GM19238 (cell line): ENCODE measurements at regions not wholly inside any gene's neighbourhood (a gene's known extent, or its start where the extent isn't known, plus 50 kb on each side); places are given as distances from the start of the nearest gene placed in this dataset.
"Not testable (repeated sequence)": the region's sequence is repeated elsewhere in the genome, so short reads cannot be mapped to it uniquely, and the experiment has no call there.

Source experiments
- DNase-seq: peaks from one replicate; pipeline ENCODE4 v3.0.0; 2011; ENCODE audit warnings: low spot score; ENCODE audit not compliant: insufficient read length

GRCh38 chr13:70798385-70798784 lies 690.1 kb upstream of the KLHL1 start:
- no peak for DNase-seq

DNA sequence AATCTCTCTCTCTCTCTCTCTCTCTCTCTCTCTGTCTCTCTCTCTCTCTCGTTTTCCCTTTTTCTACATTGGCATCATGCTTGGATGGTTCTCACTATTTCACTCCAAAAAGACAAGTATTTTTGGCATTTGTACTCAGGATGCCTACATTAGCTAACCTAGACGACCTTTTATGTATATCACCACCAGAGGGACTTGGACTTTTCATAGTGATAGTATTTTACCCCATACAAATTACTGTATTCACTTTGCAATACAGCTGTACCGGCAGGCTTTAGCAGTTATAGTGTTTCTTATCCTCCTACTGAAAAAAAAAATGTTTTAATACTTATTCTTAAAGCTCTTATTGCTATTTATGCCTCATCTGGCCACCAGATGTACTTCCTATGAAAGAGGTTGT lies 687.2 kb upstream of the KLHL1 start:
- DNase-seq, result no peak

- DNase-seq, result no peak
These were observed 683.9 kb upstream of the KLHL1 start for GRCh38 chr13:70792121-70792520.

DNA sequence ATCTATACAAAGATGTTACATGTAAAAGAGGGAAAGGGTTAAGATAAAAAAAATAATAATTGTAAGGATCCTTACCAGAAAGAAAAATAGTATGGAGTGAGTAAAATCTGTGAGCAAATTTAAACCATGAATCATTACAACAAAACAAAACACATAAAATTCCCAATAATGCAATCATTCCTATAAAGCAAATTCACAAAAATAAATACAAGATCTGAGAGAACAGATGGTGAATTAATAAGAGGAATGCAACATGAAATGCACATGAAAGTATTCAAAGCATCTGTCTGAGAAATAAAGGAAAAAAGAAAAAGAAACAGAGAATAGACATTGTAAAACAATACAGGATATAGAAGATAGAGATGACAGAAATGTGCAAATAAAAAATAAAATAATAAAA lies 681.5 kb upstream of the KLHL1 start:
- DNase-seq, result no peak

DNA sequence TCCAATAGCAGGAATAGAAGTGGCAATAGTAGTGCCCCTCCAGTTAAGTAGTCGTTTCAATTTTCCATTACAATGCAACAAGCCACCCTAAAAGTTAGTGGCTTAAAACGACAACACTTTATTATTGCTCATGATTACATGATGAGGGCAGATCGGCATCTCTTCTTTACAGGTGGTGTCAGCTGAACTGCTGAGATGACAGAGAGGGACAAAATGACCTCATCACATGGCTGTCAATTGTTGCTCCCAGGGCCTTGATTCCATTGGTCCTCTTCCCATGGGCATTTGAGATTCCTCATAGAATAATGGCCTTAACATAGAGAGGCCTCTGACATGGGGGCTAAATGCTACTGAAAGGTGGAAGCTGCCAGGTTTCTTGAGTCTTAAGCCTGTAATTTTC lies 679.8 kb upstream of the KLHL1 start:
- DNase-seq, result no peak

- no peak for DNase-seq
These were observed 676.1 kb upstream of the KLHL1 start for GRCh38 chr13:70784207-70784989.

- DNase-seq, result no peak
These were observed 661.6 kb upstream of the KLHL1 start for GRCh38 chr13:70769817-70770216.

DNA sequence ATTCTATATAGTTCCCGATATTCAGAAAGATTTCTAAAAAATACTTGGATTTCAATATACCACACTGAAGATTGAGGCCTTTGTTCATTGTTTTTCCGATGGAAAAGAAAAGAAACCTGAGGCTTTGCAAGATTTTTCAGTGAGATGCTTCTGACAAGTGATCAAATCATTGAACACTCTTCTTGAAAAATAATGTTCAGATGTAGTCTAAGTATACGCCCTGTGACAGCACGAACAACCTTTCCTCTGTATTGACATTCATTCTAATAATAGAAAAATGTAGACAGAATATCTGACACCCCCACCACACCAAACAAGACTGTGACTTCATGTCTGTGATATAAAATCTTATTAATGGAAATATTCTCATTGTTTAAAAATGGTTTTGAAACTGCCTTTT lies 650.7 kb upstream of the KLHL1 start:
- no peak for DNase-seq

DNA sequence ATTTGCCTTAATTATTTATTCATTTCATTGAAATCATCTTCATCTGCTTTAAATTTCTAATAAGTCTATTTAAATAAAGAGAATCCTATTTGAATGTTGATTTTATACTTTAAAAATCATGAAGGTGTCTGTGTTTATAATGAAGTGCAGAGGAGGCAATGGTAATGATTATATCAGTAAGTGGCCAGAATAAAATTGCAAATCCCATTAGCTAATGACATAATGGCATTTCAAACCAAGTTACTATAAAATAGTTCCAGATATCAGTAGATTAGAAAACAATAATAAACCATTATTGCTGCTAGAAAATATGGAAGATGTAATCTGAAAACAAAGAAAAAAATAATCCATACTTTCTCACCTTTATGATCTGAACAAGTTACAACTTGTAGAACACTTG lies 647.8 kb upstream of the KLHL1 start:
- no peak for DNase-seq

DNA sequence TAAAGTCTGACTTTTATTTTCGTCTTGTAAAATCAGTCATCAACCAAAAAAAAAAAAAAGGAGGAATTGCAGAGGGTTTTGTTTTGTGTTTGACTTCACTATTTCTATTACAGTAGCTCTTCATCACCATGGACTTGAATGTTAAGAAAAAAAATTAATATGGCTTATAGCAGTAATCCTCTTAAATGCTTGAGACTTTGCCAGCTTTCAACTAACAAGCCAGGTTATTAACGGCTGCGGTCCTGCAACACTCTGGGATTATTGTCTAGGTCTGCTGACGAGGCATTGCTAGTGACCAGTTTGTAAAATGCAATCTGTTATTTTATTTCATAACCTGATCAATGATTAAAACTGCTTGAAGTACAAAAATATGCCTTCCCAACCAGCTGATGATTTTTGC lies 647.2 kb upstream of the KLHL1 start:
- no peak for DNase-seq

- no peak for DNase-seq
These were observed 639.0 kb upstream of the KLHL1 start for GRCh38 chr13:70747262-70747661.

DNA sequence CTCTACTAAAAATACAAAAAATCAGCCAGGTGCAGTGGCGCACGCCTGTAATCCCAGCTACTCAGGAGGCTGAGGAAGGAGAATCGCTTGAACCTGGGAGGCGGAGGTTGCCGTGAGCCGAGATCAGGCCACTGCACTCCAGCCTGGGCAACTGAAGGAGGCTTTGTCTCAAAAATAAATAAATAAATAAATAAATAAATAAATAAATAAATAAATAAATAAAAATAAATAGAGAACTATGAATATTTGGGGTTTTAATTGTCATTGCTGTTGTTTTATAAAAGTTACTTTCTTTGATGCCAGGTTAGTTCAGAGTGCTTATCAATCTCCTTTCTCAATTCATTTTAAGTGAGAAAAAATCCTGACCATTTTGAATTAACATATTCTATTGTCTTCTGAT lies 638.2 kb upstream of the KLHL1 start:
- DNase-seq, result not testable (repeated sequence)

GRCh38 chr13:70736622-70737317 lies 628.5 kb upstream of the KLHL1 start:
- no peak for DNase-seq

- DNase-seq, result no peak
These were observed 624.4 kb upstream of the KLHL1 start for GRCh38 chr13:70732611-70733010.

DNA sequence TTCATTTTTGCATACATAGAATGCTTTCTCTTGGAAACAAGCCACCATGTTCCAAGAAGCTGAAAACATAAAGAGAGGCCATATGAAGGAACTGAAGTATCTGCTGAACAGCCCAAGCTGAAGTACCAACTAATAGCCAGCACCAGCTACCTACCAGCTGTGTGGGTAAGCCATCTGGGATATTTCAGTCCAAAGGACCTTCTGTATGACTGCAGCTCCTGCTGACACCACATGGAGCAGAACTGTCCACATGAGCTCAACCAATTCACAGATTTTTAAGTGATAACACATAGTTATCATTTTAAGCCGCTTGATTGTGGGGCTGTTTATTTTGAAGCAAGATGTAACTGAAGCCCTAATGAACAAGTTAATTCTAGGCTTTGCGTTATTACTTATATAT lies 621.1 kb upstream of the KLHL1 start:
- DNase-seq, result no peak

DNA sequence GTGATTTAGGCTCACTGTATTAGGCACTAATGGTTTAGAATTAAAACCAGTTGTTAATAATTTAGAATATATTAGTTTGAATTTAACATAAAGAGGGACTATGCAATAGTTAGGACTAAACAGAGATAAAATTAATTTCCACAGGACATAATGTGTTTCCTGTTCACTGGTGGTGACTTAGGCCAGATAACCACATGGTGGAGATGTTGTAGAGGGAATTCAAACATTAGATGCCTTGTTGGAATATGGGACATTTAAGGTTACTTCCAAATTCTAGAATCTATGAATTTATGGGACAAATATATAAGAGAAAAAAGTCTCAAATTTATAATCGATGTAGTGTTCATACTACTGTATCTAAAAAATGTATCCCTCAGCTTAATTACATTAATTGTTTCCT lies 615.5 kb upstream of the KLHL1 start:
- no peak for DNase-seq

DNA sequence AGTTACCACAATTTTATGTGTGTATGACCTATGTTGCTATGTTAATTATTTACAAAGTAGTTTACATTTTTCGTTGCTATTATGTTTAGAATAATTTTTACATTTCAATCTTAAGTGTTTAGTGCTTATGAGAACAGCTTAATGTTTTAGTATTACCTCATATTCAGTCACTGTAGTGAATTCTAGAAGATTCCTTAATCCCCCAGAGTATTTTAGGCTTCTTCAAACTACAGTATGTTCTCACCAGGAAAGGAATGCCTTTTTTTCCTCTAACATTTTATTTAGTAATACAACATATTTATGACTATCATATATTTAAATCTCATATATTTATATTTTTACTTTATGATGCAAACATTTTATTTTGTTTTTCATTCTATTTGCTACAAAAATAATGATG lies 612.1 kb upstream of the KLHL1 start:
- DNase-seq, result no peak

- DNase-seq, result no peak
These were observed 606.7 kb upstream of the KLHL1 start for GRCh38 chr13:70714993-70715392.

- no peak for DNase-seq
These were observed 600.5 kb upstream of the KLHL1 start for GRCh38 chr13:70708775-70709174.

DNA sequence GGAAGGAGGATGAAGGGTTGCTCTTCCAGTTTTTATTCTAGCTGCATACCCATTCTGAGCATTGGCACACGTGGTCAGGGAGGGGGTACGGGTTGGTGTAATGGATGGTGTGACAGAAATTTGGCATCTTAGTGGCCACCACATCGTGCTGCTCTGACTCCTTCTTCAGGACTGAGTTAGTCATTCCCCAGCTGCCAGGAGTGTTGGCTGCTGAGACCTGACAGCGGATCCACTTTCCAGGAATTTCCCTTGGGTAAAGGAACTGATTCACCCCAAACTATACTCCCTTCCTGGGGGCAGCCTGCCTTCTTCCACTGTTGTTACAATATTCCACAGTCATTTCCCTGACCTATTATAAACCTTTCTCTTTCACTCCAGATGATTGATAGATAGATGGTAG lies 595.5 kb upstream of the KLHL1 start:
- DNase-seq, result no peak

DNA sequence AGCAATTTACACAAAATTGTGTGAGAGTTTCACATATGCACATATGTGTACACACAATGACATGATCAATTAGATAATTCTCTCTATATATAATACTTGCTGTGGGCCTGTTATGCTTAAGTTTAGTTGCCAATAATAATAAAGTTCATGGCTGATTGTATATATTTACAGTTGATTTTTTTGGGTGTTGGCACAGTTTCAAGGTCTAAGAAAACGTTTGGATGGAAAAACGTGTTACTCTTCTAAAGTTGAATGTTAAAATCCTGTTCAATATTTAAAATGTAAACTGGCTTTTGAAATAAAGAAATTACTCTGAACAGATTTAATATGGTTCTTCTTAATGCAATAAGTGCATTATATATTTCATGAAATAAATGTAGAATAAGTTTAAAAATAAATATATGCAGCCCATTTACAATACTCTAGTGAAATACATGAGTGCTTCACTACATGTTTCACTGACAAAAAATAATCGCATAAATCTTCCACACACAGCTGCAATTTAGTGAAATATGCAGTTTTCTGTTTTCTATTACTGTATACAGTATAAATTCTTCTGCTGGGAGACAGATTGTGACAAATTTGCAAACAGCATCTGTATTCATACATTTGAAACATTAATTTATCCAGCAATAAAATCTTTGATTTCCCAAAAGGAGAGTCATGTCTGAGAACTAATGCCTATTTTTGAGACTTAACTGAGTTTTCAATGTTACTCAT lies 586.9 kb upstream of the KLHL1 start:
- no peak for DNase-seq

DNA sequence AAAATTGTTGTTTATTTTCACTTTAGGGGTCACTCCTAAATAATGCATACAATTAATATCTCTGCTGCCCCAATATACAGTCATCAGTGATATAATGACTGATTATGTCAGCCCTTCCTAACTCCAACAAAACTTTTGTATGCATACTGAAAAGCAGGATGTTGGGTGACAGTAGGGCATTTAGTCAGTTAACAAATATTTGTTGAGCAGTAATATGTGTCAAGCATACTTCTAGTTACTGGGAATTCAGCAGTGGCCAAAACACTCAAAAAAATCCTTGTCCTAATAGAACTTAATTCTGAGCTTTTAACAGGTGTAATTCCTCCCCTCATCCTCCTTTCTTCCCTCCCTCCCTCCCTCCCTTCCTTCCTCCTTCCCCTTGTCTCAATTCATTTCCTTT lies 560.7 kb upstream of the KLHL1 start:
- DNase-seq, result no peak

- no peak for DNase-seq
These were observed 560.0 kb upstream of the KLHL1 start for GRCh38 chr13:70668293-70668692.
